GM12878 (cell line): ENCODE measurements at regions not wholly inside any gene's neighbourhood (a gene's known extent, or its start where the extent isn't known, plus 50 kb on each side); places are given as distances from the start of the nearest gene placed in this dataset.

Experiments used
- ATAC-seq: fragments of 200-7000 bp; cut with Tn5 transposase; 3 replicates; pipeline ENCODE4 v1.9.1; 2020; ENCODE audit warnings: mild to moderate bottlenecking, moderate library complexity
- BruUV-seq: library from RNA; stranded (reverse); fragments of 400-500 nt; replicated peaks from 2 replicates; lab custom pipeline; 2021; lab: Mats Ljungman, UMichigan
- CTCF ChIA-PET: fragments of 300-600 bp; sonication (Branson Sonifier 250); formaldehyde crosslinking; extraction: SDS; loops from one replicate; lab custom pipeline; 2021; ENCODE audit warnings: inconsistent platforms; lab: Yijun Ruan, JAX
- POLR2A ChIA-PET: fragments of 350-600 bp; formaldehyde crosslinking; extraction: SDS; loops from one replicate; lab custom pipeline; 2021; ENCODE audit warnings: inconsistent platforms; lab: Charles Lee
- RAD21 ChIA-PET: fragments of 300-600 bp; sonication (Branson Sonifier 250); formaldehyde crosslinking; loops from one replicate; lab custom pipeline; 2023; ENCODE audit warnings: antibody characterized with exemption; ENCODE audit not compliant: unreplicated experiment; lab: Charles Lee
- SMC1A ChIA-PET: fragments of 300-600 bp; sonication (Branson Sonifier 250); formaldehyde crosslinking; loops from one replicate; lab custom pipeline; 2023; ENCODE audit not compliant: unreplicated experiment, uncharacterized antibody; lab: Charles Lee
- DNase-seq: peaks from one replicate; pipeline ENCODE4 v3.0.0-alpha.2; 2011; ENCODE audit warnings: low read depth, low spot score
- FAIRE-seq: peaks from 3 replicates; lab custom pipeline; 2011; peaks lifted over from hg19 to GRCh38; lab: Jason Lieb, UNC
- H2AFZ ChIP-seq: 2 replicates; pipeline ENCODE4 v1.6.0; 2011; ENCODE audit warnings: low read depth, low read length, control low read depth; ENCODE audit not compliant: control insufficient read depth
- H3K27ac ChIP-seq: 2 replicates; pipeline ENCODE4 v1.5.1; 2011; ENCODE audit warnings: control low read depth; ENCODE audit not compliant: control insufficient read depth, insufficient read depth
- H3K27me3 ChIP-seq, 2 experiments: replicated peaks in 1 of 2; 2 replicates each; pipeline versions ENCODE4 v1.6.0 to v1.6.1; 2011; ENCODE audit warnings: low read length in 1 of 2; ENCODE audit not compliant: control insufficient read depth in 2 of 2, insufficient read depth in 2 of 2
- H3K36me3 ChIP-seq, 2 experiments: 2 replicates each; pipeline ENCODE4 v1.5.1; 2011; ENCODE audit warnings: low read length in 1 of 2; ENCODE audit not compliant: control insufficient read depth in 2 of 2, insufficient read depth in 2 of 2
- H3K4me1 ChIP-seq: 2 replicates; pipeline ENCODE4 v1.6.1; 2011; ENCODE audit warnings: mild to moderate bottlenecking, low read length, moderate library complexity, mixed read lengths; ENCODE audit not compliant: control insufficient read depth, insufficient read depth
- H3K4me2 ChIP-seq: 2 replicates; pipeline ENCODE4 v1.6.0; 2011; ENCODE audit warnings: control low read depth; ENCODE audit not compliant: control insufficient read depth, insufficient read depth
- H3K4me3 ChIP-seq: fragments of 200-600 bp; sonication (generic); 2 replicates; pipeline ENCODE4 v1.5.1; 2016
- H3K79me2 ChIP-seq: 2 replicates; pipeline ENCODE4 v1.6.0; 2011; ENCODE audit warnings: low read length; ENCODE audit not compliant: control insufficient read depth, insufficient read depth
- H3K9ac ChIP-seq: 2 replicates; pipeline ENCODE4 v1.8.0; 2011; ENCODE audit warnings: low read length, control low read depth, mixed read lengths; ENCODE audit not compliant: control insufficient read depth, insufficient read depth
- H3K9me3 ChIP-seq: replicated peaks from 3 replicates; pipeline ENCODE4 v1.5.1; 2011; ENCODE audit warnings: mild to moderate bottlenecking, low read length; ENCODE audit not compliant: control insufficient read depth, insufficient read depth
- H4K20me1 ChIP-seq: 2 replicates; pipeline ENCODE4 v1.6.0; 2011; ENCODE audit not compliant: control insufficient read depth, insufficient read depth
- BMI1 ChIP-seq: fragments of 450-650 bp; IDR thresholded peaks from 2 replicates; pipeline ENCODE4 v1.6.1; 2016; ENCODE audit warnings: mild to moderate bottlenecking, moderate library complexity, borderline replicate concordance
- CREB1 ChIP-seq: IDR thresholded peaks from 2 replicates; pipeline ENCODE4 v1.6.1; 2012; ENCODE audit warnings: low read depth, mild to moderate bottlenecking, inconsistent platforms
- EGR1 ChIP-seq, 2 experiments: IDR thresholded peaks; 1 replicate in 1 of 2; 2 replicates in 1 of 2; pipeline ENCODE4 v1.6.1; 2011 to 2012; ENCODE audit warnings: low read depth in 2 of 2, low read length in 2 of 2, borderline replicate concordance in 1 of 2, mild to moderate bottlenecking in 1 of 2, moderate library complexity in 1 of 2
- IKZF2 ChIP-seq, 2 experiments: fragments of 450-650 bp; IDR thresholded peaks; 2 replicates each; pipeline ENCODE4 v1.6.1; 2017; ENCODE audit warnings: mild to moderate bottlenecking in 2 of 2, moderate library complexity in 2 of 2
- KDM1A ChIP-seq: fragments of 200-600 bp; sonication (generic); IDR thresholded peaks from 2 replicates; pipeline ENCODE4 v1.6.1; 2016; ENCODE audit warnings: borderline replicate concordance
- NBN ChIP-seq: fragments of 450-650 bp; IDR thresholded peaks from 2 replicates; pipeline ENCODE4 v1.6.1; 2016
- PAX8 ChIP-seq: fragments of 450-650 bp; IDR thresholded peaks from 2 replicates; pipeline ENCODE4 v1.6.1; 2017; ENCODE audit warnings: mild to moderate bottlenecking, moderate library complexity
- PML ChIP-seq: IDR thresholded peaks from 2 replicates; pipeline ENCODE4 v1.6.1; 2012; ENCODE audit warnings: low read length, inconsistent platforms
- RUNX3 ChIP-seq: IDR thresholded peaks from 2 replicates; pipeline ENCODE4 v1.6.1; 2012; ENCODE audit warnings: low read length, inconsistent platforms
- SPI1 ChIP-seq: IDR thresholded peaks from 2 replicates; pipeline ENCODE4 v1.6.1; 2011; ENCODE audit warnings: low read depth, mild to moderate bottlenecking, low read length, moderate library complexity, borderline replicate concordance; ENCODE audit not compliant: insufficient read depth
- STAT1 ChIP-seq: fragments of 450-650 bp; conservative IDR thresholded peaks from 2 replicates; pipeline ENCODE4 v1.6.1; 2014; ENCODE audit warnings: antibody characterized with exemption, mild to moderate bottlenecking
- WGBS: methylation state at CpG from one replicate; pipeline ENCODE4 v1.1.6; 2016; ENCODE audit warnings: low lambda C conversion rate; ENCODE audit not compliant: insufficient replicate concordance, insufficient coverage; ENCODE audit errors: missing lambda C conversion rate; 5-methylcytosine and 5-hydroxymethylcytosine counted together
- in situ Hi-C: fragments of 300-500 bp; cut with MboI; formaldehyde crosslinking; loops from 9 replicates; pipeline ENCODE4 v1.14.3; 2018; ENCODE audit warnings: mixed read lengths
- intact Hi-C: fragments of 100-400 bp; cut with micrococcal nuclease; formaldehyde crosslinking; loops from one replicate; pipeline ENCODE4 v1.14.2; 2022; ENCODE audit not compliant: unreplicated experiment
- TF ChIP-seq, protein P1 (sequence below): IDR thresholded peaks from 2 replicates; pipeline ENCODE4 v1.6.1; 2011; ENCODE audit warnings: low read depth, mild to moderate bottlenecking, low read length, moderate library complexity, borderline replicate concordance; ENCODE audit errors: extremely low read depth
- TF ChIP-seq, protein P2 (sequence below): IDR thresholded peaks from 2 replicates; pipeline ENCODE4 v1.6.1; 2012; ENCODE audit warnings: mild to moderate bottlenecking, low read depth, low read length
- TF ChIP-seq, protein P3 (sequence below): fragments of 450-650 bp; IDR thresholded peaks from 2 replicates; pipeline ENCODE4 v1.6.1; 2017; ENCODE audit warnings: mild to moderate bottlenecking, moderate library complexity

DNA sequence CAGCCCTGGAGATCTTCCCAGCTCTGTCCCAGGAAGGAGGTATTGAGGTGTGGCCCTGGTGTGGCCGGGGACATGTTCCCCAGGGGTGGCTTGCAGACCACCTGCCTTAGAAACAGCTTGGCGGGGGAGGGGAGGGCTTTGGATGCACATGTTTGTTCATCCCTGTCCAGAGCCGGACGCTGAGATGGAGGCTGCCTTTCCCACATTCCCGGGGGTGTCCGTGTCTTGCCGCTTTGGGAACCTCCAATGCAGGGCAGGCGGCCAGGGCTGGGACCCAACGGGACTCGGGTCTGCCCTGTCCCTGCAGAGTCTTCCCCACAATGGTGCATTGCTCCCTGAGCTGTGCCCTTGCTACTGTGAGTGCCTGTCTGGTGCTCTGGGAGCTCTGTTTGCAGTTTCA, 319.5 kb upstream of the SFSWAP start:
- no peaks in the 10 kb centered on the region for H4K20me1 ChIP-seq
- H3K27ac ChIP-seq, result no peak overlapping the region
- BruUV-seq, result no TSS peak
- no peaks in the 10 kb centered on the region for H3K36me3 ChIP-seq
- ChIA-PET CTCF (no interaction called here), SMC1A (no interaction called here), POLR2A (no interaction called here), RAD21 (no interaction called here)
- no peaks in the 10 kb centered on the region for H3K27me3 ChIP-seq
- H3K4me1 ChIP-seq, result no peaks in the 10 kb centered on the region
- no peak overlapping the region for H3K4me2 ChIP-seq
- in situ Hi-C loops, result no loop called here
- H2AFZ ChIP-seq, result no peak overlapping the region
- FAIRE-seq, result no peak
- no peak for ATAC-seq
- TF ChIP-seq PML (no peak), NBN (no peak), KDM1A (no peak), EGR1 (IDR thresholded peaks at IDR 0.05; ENCODE audit: borderline replicate concordance in 1 of 2, low read depth in 2 of 2, low read length in 2 of 2) (no peak), IKZF2 (IDR thresholded peaks at IDR 0.05) (no peak), STAT1 (no peak), PAX8 (no peak), SPI1 (no peak), CREB1 (no peak), BMI1 (no peak), RUNX3 (no peak)
- TF ChIP-seq, protein P1, sequence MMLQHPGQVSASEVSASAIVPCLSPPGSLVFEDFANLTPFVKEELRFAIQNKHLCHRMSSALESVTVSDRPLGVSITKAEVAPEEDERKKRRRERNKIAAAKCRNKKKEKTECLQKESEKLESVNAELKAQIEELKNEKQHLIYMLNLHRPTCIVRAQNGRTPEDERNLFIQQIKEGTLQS, result no peak
- TF ChIP-seq, protein P2, sequence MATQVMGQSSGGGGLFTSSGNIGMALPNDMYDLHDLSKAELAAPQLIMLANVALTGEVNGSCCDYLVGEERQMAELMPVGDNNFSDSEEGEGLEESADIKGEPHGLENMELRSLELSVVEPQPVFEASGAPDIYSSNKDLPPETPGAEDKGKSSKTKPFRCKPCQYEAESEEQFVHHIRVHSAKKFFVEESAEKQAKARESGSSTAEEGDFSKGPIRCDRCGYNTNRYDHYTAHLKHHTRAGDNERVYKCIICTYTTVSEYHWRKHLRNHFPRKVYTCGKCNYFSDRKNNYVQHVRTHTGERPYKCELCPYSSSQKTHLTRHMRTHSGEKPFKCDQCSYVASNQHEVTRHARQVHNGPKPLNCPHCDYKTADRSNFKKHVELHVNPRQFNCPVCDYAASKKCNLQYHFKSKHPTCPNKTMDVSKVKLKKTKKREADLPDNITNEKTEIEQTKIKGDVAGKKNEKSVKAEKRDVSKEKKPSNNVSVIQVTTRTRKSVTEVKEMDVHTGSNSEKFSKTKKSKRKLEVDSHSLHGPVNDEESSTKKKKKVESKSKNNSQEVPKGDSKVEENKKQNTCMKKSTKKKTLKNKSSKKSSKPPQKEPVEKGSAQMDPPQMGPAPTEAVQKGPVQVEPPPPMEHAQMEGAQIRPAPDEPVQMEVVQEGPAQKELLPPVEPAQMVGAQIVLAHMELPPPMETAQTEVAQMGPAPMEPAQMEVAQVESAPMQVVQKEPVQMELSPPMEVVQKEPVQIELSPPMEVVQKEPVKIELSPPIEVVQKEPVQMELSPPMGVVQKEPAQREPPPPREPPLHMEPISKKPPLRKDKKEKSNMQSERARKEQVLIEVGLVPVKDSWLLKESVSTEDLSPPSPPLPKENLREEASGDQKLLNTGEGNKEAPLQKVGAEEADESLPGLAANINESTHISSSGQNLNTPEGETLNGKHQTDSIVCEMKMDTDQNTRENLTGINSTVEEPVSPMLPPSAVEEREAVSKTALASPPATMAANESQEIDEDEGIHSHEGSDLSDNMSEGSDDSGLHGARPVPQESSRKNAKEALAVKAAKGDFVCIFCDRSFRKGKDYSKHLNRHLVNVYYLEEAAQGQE, result no peak
- TF ChIP-seq, protein P3, sequence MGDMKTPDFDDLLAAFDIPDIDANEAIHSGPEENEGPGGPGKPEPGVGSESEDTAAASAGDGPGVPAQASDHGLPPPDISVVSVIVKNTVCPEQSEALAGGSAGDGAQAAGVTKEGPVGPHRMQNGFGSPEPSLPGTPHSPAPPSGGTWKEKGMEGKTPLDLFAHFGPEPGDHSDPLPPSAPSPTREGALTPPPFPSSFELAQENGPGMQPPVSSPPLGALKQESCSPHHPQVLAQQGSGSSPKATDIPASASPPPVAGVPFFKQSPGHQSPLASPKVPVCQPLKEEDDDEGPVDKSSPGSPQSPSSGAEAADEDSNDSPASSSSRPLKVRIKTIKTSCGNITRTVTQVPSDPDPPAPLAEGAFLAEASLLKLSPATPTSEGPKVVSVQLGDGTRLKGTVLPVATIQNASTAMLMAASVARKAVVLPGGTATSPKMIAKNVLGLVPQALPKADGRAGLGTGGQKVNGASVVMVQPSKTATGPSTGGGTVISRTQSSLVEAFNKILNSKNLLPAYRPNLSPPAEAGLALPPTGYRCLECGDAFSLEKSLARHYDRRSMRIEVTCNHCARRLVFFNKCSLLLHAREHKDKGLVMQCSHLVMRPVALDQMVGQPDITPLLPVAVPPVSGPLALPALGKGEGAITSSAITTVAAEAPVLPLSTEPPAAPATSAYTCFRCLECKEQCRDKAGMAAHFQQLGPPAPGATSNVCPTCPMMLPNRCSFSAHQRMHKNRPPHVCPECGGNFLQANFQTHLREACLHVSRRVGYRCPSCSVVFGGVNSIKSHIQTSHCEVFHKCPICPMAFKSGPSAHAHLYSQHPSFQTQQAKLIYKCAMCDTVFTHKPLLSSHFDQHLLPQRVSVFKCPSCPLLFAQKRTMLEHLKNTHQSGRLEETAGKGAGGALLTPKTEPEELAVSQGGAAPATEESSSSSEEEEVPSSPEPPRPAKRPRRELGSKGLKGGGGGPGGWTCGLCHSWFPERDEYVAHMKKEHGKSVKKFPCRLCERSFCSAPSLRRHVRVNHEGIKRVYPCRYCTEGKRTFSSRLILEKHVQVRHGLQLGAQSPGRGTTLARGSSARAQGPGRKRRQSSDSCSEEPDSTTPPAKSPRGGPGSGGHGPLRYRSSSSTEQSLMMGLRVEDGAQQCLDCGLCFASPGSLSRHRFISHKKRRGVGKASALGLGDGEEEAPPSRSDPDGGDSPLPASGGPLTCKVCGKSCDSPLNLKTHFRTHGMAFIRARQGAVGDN, result no peak
- H3K4me3 ChIP-seq, result no peak overlapping the region
- H3K79me2 ChIP-seq, result no peaks in the 10 kb centered on the region
- H3K9ac ChIP-seq, result no peak overlapping the region
- H3K9me3 ChIP-seq, result no peaks in the 10 kb centered on the region; the same call in 2 of the 3 replicates
- 39% methylated on average over 9 of the region's 10 CpGs for WGBS
- intact Hi-C loops, result no loop called here
- no peak for DNase-seq
